SK-N-SH treated with all-trans-retinoic acid at 6 μM for 48 hours (cell line): ENCODE measurements at regions not wholly inside any gene's neighbourhood (a gene's known extent, or its start where the extent isn't known, plus 50 kb on each side); places are given as distances from the start of the nearest gene placed in this dataset.

Experiments
- ARNTL ChIP-seq: fragments of 450-650 bp; formaldehyde crosslinking; IDR thresholded peaks from 2 replicates; pipeline ENCODE4 v1.5.0; 2020; ENCODE audit warnings: low read depth, mild to moderate bottlenecking, moderate library complexity, borderline replicate concordance
- CSDC2 ChIP-seq: fragments of 250-450 bp; sonication (Bioruptor Pico); IDR thresholded peaks from 2 replicates; pipeline ENCODE4 v1.5.0; 2020; ENCODE audit warnings: mild to moderate bottlenecking, moderate library complexity
- OSR1 ChIP-seq: fragments of 250-450 bp; sonication (Bioruptor Pico); IDR thresholded peaks from 2 replicates; pipeline ENCODE4 v1.8.0; 2022; ENCODE audit warnings: moderate library complexity, mild to moderate bottlenecking, inconsistent platforms
- PPARA ChIP-seq: fragments of 250-450 bp; sonication (Bioruptor Pico); IDR thresholded peaks from 2 replicates; pipeline ENCODE4 v1.5.0; 2020; ENCODE audit warnings: mild to moderate bottlenecking, borderline replicate concordance
- RARB ChIP-seq: fragments of 250-450 bp; sonication (Bioruptor Pico); IDR thresholded peaks from 2 replicates; pipeline ENCODE4 v1.8.0; 2021; ENCODE audit warnings: mild to moderate bottlenecking, moderate library complexity
- TCF4 ChIP-seq: fragments of 250-450 bp; sonication (Bioruptor Pico); IDR thresholded peaks from 2 replicates; pipeline ENCODE4 v1.8.0; 2021; ENCODE audit warnings: mild to moderate bottlenecking, moderate library complexity, borderline replicate concordance
- TOX ChIP-seq: fragments of 250-450 bp; sonication (Bioruptor Pico); IDR thresholded peaks from 2 replicates; pipeline ENCODE4 v1.8.0; 2021; ENCODE audit warnings: mild to moderate bottlenecking, moderate library complexity, borderline replicate concordance
- TSHZ2 ChIP-seq: fragments of 250-450 bp; sonication (Bioruptor Pico); IDR thresholded peaks from 2 replicates; pipeline ENCODE4 v1.5.0; 2020; ENCODE audit warnings: mild to moderate bottlenecking, moderate library complexity
- ZFP3 ChIP-seq: fragments of 250-450 bp; sonication (Bioruptor Pico); IDR thresholded peaks from 2 replicates; pipeline ENCODE4 v1.5.0; 2020; ENCODE audit warnings: mild to moderate bottlenecking, moderate library complexity
- ZNF565 ChIP-seq: fragments of 450-650 bp; formaldehyde crosslinking; conservative IDR thresholded peaks from 2 replicates; pipeline ENCODE4 v1.5.0; 2020; ENCODE audit warnings: low read depth, mild to moderate bottlenecking, moderate library complexity
- TF ChIP-seq, protein P1 (sequence below): fragments of 250-450 bp; sonication (Bioruptor Pico); IDR thresholded peaks from 2 replicates; pipeline ENCODE4 v1.8.0; 2021; ENCODE audit warnings: low read depth, mild to moderate bottlenecking, moderate library complexity, borderline replicate concordance

DNA sequence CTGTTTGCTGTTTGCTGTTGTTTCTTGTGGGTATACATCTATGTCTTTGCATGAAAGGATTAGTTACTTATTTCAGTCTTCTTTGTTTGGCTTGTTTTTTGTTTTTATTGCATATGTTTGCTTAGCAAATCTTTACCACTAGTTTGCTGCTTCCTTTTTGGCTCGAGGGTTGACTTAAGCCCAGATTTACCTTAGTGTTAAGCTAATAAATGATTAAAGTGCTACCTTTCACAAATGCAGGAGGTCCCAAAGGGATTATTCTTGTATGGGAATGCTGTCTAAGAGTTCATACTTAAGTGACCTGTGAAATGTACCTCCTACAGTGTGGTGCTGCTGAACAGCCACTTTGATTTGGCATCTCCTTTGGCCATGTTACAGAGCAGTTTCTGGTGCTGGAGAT is 273.5 kb upstream of the NPY start:
- TF ChIP-seq TCF4 (CRISPR knock-in tag) (no peak), ZFP3 (CRISPR knock-in tag) (no peak), RARB (CRISPR knock-in tag) (no peak), TOX (CRISPR knock-in tag) (no peak), CSDC2 (CRISPR knock-in tag) (no peak), PPARA (CRISPR knock-in tag) (no peak), TSHZ2 (CRISPR knock-in tag) (no peak), ARNTL (CRISPR knock-in tag) (no peak), ZNF565 (CRISPR knock-in tag) (no peak), OSR1 (no peak)
- TF ChIP-seq, protein P1, sequence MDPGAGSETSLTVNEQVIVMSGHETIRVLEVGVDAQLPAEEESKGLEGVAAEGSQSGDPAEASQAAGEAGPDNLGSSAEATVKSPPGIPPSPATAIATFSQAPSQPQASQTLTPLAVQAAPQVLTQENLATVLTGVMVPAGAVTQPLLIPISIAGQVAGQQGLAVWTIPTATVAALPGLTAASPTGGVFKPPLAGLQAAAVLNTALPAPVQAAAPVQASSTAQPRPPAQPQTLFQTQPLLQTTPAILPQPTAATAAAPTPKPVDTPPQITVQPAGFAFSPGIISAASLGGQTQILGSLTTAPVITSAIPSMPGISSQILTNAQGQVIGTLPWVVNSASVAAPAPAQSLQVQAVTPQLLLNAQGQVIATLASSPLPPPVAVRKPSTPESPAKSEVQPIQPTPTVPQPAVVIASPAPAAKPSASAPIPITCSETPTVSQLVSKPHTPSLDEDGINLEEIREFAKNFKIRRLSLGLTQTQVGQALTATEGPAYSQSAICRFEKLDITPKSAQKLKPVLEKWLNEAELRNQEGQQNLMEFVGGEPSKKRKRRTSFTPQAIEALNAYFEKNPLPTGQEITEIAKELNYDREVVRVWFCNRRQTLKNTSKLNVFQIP: no peak
